Parathyroid adenoma (tissue), 2 donors: ENCODE measurements at regions not wholly inside any gene's neighbourhood (a gene's known extent, or its start where the extent isn't known, plus 50 kb on each side); places are given as distances from the start of the nearest gene placed in this dataset.

Experiments
- H2AFZ ChIP-seq: fragments of 300-600 bp; sonication (generic); one replicate; pipeline ENCODE4 v1.7.0; 2017; ENCODE audit warnings: antibody characterized with exemption, mild to moderate bottlenecking
- H3K27ac ChIP-seq: fragments of 300-600 bp; sonication (generic); one replicate; pipeline ENCODE4 v1.7.0; 2017
- H3K27me3 ChIP-seq: fragments of 300-600 bp; sonication (generic); one replicate; pipeline ENCODE4 v1.7.0; 2017; ENCODE audit warnings: low read length; ENCODE audit not compliant: control insufficient read depth, insufficient read depth
- H3K36me3 ChIP-seq: fragments of 300-600 bp; sonication (generic); one replicate; pipeline ENCODE4 v1.7.0; 2017; ENCODE audit warnings: low read length; ENCODE audit not compliant: control insufficient read depth, insufficient read depth
- H3K4me1 ChIP-seq: fragments of 300-600 bp; sonication (generic); one replicate; pipeline ENCODE4 v1.7.0; 2017; ENCODE audit warnings: control low read depth
- H3K4me2 ChIP-seq: fragments of 300-600 bp; sonication (generic); one replicate; pipeline ENCODE4 v1.7.0; 2017; ENCODE audit warnings: low read length
- H3K4me3 ChIP-seq: fragments of 300-600 bp; sonication (generic); one replicate; pipeline ENCODE4 v1.7.0; 2017; ENCODE audit warnings: low read depth, low read length
- H3K79me2 ChIP-seq: fragments of 300-600 bp; sonication (generic); one replicate; pipeline ENCODE4 v1.7.0; 2017; ENCODE audit warnings: control low read depth
- H3K9ac ChIP-seq: fragments of 300-600 bp; sonication (generic); one replicate; pipeline ENCODE4 v1.7.0; 2017; ENCODE audit warnings: mild to moderate bottlenecking
- H3K9me3 ChIP-seq: fragments of 300-600 bp; sonication (generic); one replicate; pipeline ENCODE4 v1.7.0; 2017; ENCODE audit warnings: low read length; ENCODE audit not compliant: control insufficient read depth
- CTCF ChIP-seq: fragments of 300-600 bp; sonication (generic); IDR thresholded peaks from one replicate; pipeline ENCODE4 v1.7.0; 2017; ENCODE audit warnings: antibody characterized with exemption, mild to moderate bottlenecking
- donor health status: primary hyperparathyroidism.

GRCh38 chr13:74667656-74668203, 533.5 kb upstream of the KLF12 start:
- Histone ChIP-seq H3K27me3 (no peaks in the 10 kb centered on the region), H3K9ac (no peak overlapping the region), H3K4me1 (no peaks in the 10 kb centered on the region), H3K9me3 (no peaks in the 10 kb centered on the region), H3K4me3 (no peak overlapping the region), H3K79me2 (no peaks in the 10 kb centered on the region), H3K4me2 (no peak overlapping the region), H3K27ac (no peak overlapping the region), H3K36me3 (no peaks in the 10 kb centered on the region), H2AFZ (no peak overlapping the region)
- no peak for TF ChIP-seq CTCF

- Histone ChIP-seq H3K4me2 (no peak overlapping the region), H3K36me3 (no peaks in the 10 kb centered on the region), H2AFZ (no peak overlapping the region), H3K79me2 (no peaks in the 10 kb centered on the region), H3K27ac (no peak overlapping the region), H3K9me3 (no peaks in the 10 kb centered on the region), H3K9ac (no peak overlapping the region), H3K4me1 (no peaks in the 10 kb centered on the region), H3K4me3 (no peak overlapping the region), H3K27me3 (no peaks in the 10 kb centered on the region)
- TF ChIP-seq CTCF, result no peak
Observed at GRCh38 chr13:74662905-74663304, 528.7 kb upstream of the KLF12 start.

- no peak overlapping the region for H3K4me2 ChIP-seq
- no peaks in the 10 kb centered on the region for H3K27me3 ChIP-seq
- no peak for TF ChIP-seq CTCF
- no peaks in the 10 kb centered on the region for H3K79me2 ChIP-seq
- no peak overlapping the region for H3K4me3 ChIP-seq
- H3K36me3 ChIP-seq, result no peaks in the 10 kb centered on the region
- no peak overlapping the region for H2AFZ ChIP-seq
- H3K4me1 ChIP-seq, result no peaks in the 10 kb centered on the region
- no peak overlapping the region for H3K27ac ChIP-seq
- no peaks in the 10 kb centered on the region for H3K9me3 ChIP-seq
- no peak overlapping the region for H3K9ac ChIP-seq
Observed at GRCh38 chr13:74661851-74662250, 527.6 kb upstream of the KLF12 start.

- TF ChIP-seq CTCF, result no peak
- H3K27me3 ChIP-seq, result no peaks in the 10 kb centered on the region
- no peak overlapping the region for H3K4me3 ChIP-seq
Observed at GRCh38 chr13:74657765-74658164, 523.6 kb upstream of the KLF12 start.

GRCh38 chr13:74651121-74651520, 516.9 kb upstream of the KLF12 start:
- no peak overlapping the region for H3K4me3 ChIP-seq
- no peak overlapping the region for H3K27ac ChIP-seq
- no peak overlapping the region for H3K4me2 ChIP-seq
- H3K27me3 ChIP-seq, result no peaks in the 10 kb centered on the region
- no peaks in the 10 kb centered on the region for H3K4me1 ChIP-seq
- H3K36me3 ChIP-seq, result no peaks in the 10 kb centered on the region
- TF ChIP-seq CTCF, result no peak
- H3K9ac ChIP-seq, result no peak overlapping the region
- no peak overlapping the region for H2AFZ ChIP-seq
- no peaks in the 10 kb centered on the region for H3K9me3 ChIP-seq
- no peaks in the 10 kb centered on the region for H3K79me2 ChIP-seq

More at GRCh38 chr13:74657765-74658164, 523.6 kb upstream of the KLF12 start:
- no peak overlapping the region for H3K9ac ChIP-seq
- H3K36me3 ChIP-seq, result no peaks in the 10 kb centered on the region
- H3K9me3 ChIP-seq, result no peaks in the 10 kb centered on the region
- no peak overlapping the region for H2AFZ ChIP-seq
- no peaks in the 10 kb centered on the region for H3K79me2 ChIP-seq
- no peak overlapping the region for H3K4me2 ChIP-seq
- no peaks in the 10 kb centered on the region for H3K4me1 ChIP-seq
- H3K27ac ChIP-seq, result no peak overlapping the region
